HG02981 (cell line): ENCODE measurements at regions not wholly inside any gene's neighbourhood (a gene's known extent, or its start where the extent isn't known, plus 50 kb on each side); places are given as distances from the start of the nearest gene placed in this dataset.
"Not testable (repeated sequence)": the region's sequence is repeated elsewhere in the genome, so short reads cannot be mapped to it uniquely, and the experiment has no call there.

Experiments
- ATAC-seq: cut with Tn5 transposase; IDR thresholded peaks from one replicate; pipeline ENCODE4 v1.9.1; 2021; ENCODE audit warnings: mild to moderate bottlenecking, moderate library complexity; ENCODE audit not compliant: unreplicated experiment

DNA sequence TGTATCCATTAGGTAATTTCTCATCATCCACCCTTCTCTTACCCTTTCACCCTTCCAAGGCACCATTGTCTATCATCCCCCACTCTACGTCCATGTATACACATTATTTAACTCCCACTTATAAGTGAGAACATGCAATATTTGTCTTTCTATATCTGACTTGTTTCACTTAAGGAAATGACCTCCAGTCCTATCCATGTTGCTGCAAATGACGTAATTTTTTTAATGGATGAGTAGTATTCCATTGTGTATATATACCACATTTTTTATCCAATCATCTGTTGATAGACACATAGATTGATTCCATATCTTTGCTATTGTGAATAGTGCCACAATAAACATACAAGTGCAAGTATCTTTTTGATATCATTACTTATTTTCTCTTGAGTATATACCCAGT is 322.9 kb upstream of the CXADR start:
- no peak for ATAC-seq

DNA sequence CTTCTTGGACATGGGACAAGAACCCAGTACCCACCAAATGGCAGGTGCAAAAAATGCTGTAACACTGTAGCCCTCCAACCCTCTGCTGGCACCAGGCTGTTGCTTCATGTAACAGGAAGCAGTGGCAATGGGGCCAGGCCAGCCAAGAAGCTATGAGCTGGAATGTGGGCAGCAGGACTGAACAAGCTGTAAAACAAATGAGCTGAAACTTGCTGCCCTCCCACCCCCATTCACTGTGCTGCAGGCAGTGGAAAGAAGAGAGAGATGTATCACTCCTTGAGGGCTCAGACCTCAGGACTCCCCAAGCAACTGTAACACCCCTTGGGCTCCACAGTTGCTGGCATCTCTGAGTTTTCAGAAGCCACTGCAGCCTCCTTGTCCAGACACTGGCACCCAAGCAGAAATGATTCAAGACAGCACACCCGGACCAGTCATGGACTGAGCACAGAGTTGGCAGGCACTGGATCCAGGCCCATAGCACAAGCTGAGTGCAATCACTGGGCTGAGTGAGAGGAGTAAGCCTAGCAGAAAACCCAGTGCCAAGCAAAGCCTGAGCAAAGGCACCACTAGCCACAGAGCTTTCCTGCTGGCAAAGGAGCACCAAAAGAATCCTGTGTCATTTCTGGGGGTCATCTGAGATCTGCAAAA is 321.4 kb upstream of the CXADR start:
- ATAC-seq = no peak

DNA sequence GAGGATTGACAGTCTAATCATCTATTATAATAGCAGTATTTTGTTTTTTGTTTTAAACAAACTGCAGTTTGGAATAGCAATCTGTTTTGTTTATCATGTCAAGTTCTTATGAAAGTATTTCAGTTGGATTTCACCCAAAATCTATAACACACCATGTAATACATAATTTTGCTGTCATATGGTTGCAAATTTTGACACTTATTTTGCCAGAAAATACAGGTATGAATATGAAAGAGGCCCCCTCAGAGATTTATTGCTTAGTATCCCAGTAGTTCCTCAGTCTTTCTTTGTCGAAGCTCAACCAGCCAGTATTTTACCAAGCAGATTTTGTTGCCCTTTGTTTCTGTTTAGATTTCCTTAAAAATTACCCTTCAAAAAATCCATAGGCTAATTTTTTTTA is 317.5 kb upstream of the CXADR start:
- no peak for ATAC-seq

DNA sequence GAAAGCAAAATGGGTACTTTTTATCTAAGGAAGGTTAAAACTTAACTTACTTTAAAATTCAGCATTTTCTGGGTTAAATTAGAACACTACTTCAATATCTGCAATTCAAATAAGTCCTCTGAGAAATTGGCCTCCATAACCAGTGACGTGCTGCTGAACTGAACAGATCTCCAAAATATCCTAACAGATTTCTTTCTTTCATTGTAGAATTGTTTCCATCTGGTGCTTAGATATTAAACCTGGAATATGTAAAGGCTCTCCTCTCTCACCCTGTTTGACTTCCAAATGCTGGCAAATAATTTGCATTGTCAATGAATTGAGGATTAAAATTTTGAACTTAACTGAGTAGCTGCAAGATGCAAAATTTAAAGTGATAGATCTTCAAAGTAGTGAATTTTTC is 316.9 kb upstream of the CXADR start:
- no peak for ATAC-seq

DNA sequence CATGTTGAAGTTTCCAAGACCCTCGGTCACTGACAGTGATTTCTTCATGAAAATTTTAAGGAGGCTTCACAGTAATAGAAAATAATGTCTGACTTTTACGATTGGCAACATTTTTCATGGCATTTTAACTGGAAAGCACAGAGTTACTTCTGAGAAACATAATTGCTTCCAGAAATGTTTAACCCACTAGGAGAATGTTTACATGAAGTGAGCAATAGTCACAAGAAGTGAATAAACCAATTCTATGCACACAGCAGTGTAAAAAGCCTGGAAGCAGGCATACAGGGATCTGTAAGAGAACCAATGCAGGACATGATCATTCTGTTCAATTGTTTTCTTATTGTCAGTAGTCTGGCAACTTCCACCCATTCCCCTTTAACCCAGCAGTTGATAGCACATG is 316.2 kb upstream of the CXADR start:
- no peak for ATAC-seq

DNA sequence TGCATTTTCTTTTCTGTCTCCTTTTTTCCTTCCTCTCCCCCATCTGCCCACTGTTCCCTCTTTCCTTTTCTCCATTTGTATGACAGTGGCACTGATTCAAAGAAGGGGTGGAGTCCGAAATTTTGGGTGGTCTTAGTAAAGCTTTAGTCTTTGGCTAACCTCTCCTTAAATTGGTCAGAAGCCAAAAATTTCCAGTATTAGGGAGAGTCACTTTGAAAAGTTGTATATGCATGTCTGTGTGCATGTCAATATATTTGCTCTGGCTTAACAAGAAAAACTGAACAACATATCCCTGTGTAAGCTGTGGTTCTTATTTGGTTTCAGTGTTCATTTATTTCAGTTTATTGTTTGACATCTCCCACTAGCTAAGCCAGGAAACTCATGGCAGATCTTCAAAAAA is 314.8 kb upstream of the CXADR start:
- ATAC-seq = no peak

DNA sequence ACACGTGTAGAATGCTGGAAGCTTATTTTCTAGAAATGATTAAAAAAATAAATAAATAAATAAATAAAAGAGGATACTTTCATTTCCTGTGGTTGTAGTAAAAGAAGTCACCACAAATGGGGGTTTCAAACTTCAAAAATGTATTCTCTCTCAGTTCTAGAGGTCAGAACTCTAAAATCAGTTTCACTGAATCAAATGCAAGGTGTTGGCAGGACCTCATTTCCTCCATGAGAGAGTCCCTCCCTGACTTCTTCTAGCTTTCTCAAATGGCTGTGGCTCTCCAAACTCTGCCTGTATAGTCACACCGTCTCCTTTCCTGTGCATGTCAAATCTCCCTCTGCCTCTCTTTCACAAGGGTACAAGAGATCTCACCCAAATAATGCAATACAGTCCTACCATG is 312.6 kb upstream of the CXADR start:
- no peak for ATAC-seq

DNA sequence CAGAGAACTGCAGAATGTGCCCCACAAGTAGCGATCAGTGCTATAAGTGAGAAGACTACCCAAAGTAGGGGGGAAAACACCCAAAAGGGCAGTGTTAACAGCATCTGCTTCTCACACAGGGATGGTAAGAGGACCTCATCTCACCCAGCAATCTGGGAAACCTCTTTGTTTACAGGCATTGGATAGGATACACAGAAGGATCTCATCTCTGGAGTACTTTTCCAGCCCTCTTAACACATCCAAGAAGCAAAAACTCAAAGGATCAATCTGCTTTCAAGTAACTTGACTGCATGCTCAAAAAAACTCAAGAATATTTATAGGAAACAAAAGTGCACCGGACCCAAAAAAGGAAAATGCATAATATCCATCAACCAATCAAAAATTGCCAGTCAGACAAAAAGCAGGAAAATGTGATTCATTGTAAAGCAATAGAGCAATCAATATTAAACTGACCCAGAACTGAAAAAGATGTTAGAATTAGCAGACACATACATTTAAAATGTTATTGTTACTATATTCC is 311.0 kb upstream of the CXADR start:
- no peak for ATAC-seq

DNA sequence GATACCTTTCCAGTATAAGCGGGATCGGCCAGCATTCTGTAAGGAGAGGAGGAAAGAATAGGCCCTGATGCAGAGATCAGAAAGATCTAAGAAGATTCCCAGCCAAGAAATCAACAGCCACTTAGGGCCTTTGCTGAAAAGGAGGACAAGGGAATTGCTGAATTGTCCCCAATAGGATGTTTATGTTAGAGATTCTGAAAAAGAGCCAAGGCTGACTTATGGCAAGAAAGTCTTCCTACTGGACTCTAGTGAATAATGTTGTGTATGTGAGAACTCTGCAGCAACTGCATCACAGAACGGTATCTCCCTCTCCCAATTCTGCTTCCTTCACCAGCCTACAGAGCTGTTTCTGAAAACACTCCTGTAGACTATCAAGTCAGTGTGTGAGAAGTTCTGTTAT is 298.0 kb upstream of the CXADR start:
- no peak for ATAC-seq

DNA sequence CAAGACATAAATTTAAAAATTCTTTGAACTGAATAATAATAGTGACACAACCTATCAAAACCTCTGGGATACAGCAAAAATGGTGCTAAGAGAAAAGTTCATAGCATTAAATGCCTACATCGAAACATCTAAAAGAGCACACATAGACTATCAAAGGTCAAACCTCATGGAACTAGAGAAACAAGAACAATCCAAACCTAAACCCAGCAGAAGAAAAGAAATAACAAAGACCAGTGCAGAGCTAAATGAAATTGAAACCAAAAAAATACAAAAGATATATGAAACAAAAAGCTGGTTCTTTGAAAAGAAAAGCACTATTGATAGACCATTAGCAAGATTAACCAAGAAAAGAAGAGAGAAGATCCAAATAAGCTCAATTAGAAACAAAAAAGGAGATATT is 293.8 kb upstream of the CXADR start:
- ATAC-seq = not testable (repeated sequence)

DNA sequence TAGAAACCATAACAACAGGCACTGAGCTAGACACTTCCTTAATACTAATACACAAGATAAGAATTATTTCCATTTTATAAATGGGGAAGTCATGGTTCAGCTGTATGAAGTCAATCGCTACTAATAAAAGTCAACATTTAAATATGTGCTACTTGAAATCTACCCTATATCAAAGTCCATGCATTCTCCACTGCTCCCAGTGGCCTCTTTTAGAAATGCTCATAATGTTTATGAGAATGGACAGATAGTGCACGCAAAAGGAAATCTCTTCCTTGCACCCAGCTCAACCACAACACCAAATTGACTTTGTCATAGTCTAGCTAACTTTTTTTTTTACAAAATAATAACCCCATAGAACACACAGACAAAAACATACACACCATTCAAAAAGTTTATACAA is 281.7 kb upstream of the CXADR start:
- ATAC-seq = no peak

DNA sequence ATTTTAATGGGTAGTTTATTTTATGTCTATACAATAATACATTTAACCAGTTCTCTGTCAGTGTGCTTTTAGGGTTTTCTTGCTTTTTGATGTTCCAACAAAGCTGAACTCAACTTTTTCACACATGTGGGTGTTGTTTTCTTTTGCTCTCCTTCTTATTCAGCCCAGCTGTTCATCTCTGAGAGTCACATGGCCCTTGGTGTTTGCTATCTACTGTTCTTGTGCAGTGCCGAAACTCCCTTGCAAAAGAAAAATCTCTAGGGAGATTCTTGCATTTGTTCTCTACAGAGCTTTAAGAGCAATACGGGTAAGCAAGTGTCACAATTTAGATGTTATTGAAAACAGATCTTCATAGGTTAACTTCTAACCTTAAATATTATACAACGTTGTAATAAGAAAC is 281.1 kb upstream of the CXADR start:
- no peak for ATAC-seq

DNA sequence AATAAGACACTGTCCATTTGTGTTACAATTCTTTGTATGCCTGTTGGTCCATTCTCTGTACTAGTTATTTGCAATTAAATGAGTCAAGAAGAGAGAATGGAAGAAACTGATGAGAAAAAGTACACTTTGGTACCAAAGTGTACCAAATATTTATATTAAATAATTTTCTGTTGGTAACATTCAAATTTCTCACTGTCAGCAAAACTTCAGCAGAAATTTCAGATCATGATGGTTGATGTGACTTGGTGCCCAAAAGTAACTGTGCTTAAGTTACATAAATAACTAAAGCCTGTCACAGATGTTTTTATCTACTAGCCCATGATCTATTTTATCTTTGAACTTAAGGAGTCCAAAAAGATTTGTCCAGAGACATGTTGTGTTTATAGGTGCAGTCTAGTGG is 274.4 kb upstream of the CXADR start:
- no peak for ATAC-seq

DNA sequence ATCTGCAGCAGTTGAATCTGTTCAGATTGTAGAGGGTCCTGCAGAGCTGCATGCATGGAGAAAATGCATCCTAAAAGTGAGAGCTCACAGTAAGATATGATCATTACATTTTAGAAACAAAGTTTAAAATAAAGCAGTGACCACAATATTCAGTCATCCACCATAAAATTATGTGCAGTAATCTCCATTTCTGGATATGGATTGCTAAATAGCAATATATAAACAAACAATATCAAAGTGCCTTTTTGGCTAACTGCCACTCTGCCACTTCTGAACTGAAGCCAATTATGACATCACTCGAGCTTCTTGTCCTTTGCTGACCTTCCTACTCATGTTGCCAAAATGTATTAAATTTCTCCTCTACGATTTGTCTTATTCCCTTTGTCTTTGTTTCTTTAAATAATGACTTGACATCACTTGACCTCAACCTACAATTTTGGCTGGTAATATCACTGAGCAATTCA is 262.0 kb upstream of the CXADR start:
- no peak for ATAC-seq

DNA sequence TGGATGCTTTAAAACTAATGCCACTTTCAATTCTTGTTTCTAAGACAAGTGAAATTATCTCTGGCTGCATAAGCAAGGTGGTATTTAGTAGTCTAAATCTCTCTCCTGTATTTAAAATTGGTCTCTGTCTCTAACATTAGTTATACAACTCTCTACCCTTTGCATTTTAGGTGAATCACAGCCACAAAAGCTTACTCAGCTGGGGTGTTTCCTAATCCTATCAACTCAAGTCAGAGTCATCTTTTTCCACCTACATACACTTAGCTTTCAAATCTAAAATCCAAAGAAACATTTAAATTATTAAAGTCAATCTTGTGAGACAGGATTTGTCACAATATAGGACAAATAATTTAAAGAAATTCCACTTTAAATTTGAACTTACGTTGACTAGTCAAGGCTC is 255.1 kb upstream of the CXADR start:
- ATAC-seq = no peak

DNA sequence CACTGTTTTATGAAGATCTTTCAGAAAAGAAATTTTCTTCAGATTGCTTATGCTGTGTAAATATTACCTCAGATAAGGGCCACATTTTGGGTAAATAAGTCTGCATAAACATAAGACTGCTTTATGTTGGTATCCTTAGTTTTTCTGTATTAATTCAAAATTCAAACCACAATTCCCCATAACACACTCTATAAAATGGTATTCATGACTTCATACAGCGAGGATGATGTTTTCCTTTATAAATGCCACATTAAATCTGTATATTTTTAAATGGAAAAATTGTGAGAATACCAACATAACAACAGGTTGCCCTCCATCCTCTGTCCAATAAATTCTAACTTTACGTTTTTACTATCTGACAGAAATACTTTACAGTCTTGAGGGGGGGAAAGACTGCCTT is 248.7 kb upstream of the CXADR start:
- ATAC-seq = no peak

DNA sequence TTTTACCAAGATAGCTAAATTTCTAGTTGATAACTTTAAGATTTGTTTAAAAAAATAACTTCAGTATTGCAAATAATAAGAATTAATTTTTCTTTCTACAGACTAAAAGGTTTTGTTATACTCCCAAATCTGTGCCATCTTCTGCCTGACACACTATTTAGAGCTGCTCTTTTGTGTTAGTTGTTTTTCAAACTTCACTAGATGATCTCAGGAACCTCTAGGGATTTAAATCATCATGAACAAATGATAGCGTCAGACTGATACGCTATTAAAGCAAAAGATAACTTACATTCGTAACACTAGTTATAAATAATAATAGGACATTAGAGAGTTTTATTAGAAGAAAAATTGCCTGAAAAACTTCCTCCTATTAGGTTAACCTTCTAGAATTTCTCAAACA is 243.1 kb upstream of the CXADR start:
- no peak for ATAC-seq

DNA sequence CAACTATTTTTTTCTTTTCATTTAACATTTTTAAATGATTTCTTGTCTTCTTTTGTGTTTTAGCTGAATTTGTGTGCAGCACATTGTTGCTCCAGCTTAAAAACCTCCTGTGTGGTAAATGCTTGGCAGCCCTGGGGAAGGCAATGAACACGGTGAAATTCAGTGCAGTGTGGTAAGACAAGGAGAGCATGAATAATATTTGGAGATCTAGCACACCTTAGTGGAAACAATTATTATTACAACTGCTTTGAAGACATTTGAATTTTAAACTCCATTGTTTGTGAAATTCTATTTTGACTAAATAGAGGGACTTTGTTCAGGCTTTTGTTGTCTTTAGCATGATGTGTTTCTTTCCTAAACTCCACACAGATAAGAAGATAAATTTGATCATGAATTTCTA is 242.6 kb upstream of the CXADR start:
- ATAC-seq = no peak

DNA sequence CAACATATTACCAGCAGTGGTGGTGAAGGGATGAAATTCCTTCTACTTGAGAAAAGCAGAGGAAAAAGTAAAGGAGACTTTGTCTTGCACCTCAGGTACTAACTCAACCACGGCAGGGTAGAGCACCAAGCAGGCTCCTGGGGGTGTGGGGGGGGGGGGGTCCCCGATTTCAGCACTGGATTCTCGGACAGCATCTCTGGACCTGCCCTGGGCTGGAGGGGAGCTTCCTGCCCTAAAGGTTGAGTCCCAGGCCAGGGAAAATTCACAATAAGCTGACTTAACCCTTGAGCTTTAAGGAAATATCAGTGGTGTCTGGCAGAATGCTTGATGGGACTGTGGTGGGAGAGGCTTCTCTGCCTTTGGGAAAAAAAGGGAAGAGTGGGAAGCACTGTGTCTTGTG is 233.2 kb upstream of the CXADR start:
- ATAC-seq = no peak

DNA sequence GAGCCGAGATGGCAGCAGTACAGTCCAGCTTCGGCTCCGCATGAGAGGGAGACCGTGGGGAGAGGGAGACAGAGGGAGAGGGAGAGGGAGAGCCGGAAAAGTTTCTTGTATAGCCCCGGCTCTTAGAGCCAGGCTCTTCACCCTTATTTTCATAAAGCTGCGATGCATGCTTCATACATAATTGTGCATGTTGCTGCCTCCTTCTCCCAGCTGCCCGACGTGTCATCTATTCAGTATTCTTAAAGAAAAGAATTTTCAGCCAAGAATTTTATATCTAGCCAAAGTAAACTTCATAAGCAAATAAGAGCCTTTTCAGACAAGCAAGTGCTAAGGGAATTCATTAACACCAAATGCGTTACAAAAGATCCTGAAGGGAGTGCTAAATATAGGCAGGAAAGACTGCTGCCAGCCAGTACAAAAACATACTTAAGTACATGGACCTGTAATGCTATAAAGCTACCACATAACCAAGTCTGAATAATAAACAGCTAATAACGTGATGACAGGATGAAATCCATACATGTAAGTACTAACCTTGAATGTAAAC is 219.8 kb upstream of the CXADR start:
- not testable (repeated sequence) for ATAC-seq

DNA sequence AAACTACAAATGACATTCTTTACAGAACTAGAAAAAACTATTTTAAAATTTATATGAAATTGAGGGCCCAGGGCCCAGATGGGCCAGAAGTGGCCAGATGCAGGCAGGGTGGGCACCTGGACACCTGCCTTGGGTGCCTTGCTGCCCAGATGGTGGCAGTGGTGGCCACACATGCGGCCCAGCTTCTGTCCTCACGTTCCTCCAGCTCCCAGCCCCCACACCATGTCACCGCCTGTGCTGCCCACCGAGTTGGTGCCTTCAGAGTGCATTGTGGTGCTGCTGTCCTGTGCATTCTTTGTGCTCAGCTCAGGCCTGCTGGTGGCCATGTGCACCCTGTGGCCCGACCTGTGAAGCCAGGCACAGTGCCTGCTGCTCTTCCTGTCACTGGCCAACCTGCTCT is 216.8 kb upstream of the CXADR start:
- no peak for ATAC-seq

DNA sequence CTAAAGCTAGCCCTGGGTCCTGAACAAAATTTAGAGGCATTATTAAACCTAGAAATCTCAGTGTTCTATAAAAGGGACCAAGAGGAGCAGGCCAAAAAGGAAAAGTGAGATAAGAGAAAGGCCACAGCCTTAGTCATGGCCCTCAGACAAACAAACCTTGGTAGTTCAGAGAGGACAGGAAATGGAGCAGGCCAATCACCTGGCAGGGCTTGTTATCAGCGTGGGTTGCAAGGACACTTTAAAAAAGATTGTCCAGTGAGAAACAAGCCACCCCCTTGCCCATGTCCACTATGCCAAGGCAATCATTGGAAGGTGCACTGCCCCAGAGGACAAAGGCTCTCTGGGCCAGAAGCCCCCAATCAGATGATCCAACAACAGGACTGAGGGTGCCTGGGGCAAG is 213.3 kb upstream of the CXADR start:
- ATAC-seq = not testable (repeated sequence)

DNA sequence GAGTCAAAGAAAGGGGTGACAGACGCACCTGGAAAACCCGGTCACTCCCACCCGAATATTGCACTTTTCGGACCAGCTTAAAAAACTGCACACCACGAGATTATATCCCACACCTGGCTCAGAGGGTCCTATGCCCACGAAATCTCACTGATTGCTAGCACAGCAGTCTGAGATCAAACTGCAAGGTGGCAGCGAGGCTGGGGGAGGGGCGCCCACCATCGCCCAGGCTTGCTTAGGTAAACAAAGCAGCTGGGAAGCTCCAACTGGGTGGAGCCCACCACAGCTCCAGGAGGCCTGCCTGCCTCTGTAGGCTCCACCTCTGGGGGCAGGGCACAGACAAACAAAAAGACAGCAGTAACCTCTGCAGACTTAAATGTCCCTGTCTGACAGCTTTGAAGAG is 185.1 kb upstream of the CXADR start:
- not testable (repeated sequence) for ATAC-seq
